Tibial nerve (tissue), 3 donors: ENCODE measurements at regions not wholly inside any gene's neighbourhood (a gene's known extent, or its start where the extent isn't known, plus 50 kb on each side); places are given as distances from the start of the nearest gene placed in this dataset.

Experiments used
- POLR2A ChIP-seq, 2 donors: fragments of 450-650 bp; IDR thresholded peaks; one replicate each; pipeline ENCODE4 v1.6.1; 2017; ENCODE audit warnings: antibody characterized with exemption in 2 of 2, mild to moderate bottlenecking in 2 of 2, moderate library complexity in 2 of 2
- TF ChIP-seq, protein P1 (sequence below), 5 experiments: fragments of 200-600 bp in 3 of 5; fragments of 450-650 bp in 2 of 5; sonication (generic) in 3 of 5; IDR thresholded peaks; one replicate each; pipeline ENCODE4 v1.5.1; 2016 to 2019; ENCODE audit warnings: antibody characterized with exemption in 5 of 5, mild to moderate bottlenecking in 3 of 5, moderate library complexity in 2 of 5

DNA sequence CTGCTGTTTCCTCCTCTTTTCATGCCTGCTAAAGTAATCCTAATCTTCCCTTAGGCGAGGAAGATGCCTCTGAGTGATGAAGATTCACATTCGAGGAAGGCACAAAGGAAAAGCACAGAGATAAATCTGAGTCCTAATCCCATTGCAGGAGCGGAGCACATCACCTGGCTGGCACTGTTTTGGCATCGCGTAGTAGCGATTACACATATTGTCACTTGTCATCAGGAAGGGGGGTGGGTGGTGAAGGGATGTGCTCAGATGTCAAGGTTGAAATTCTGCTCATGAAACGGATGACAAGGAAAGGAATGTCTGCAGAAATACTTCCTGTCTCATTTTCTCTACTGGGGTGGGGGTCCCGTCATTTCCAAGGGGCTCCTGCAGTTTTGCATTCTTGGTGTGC, 363.1 kb upstream of the EEF2KMT start:
- TF ChIP-seq, protein P1, sequence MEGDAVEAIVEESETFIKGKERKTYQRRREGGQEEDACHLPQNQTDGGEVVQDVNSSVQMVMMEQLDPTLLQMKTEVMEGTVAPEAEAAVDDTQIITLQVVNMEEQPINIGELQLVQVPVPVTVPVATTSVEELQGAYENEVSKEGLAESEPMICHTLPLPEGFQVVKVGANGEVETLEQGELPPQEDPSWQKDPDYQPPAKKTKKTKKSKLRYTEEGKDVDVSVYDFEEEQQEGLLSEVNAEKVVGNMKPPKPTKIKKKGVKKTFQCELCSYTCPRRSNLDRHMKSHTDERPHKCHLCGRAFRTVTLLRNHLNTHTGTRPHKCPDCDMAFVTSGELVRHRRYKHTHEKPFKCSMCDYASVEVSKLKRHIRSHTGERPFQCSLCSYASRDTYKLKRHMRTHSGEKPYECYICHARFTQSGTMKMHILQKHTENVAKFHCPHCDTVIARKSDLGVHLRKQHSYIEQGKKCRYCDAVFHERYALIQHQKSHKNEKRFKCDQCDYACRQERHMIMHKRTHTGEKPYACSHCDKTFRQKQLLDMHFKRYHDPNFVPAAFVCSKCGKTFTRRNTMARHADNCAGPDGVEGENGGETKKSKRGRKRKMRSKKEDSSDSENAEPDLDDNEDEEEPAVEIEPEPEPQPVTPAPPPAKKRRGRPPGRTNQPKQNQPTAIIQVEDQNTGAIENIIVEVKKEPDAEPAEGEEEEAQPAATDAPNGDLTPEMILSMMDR (IDR thresholded peaks at IDR 0.05): no peak
- no peak for TF ChIP-seq POLR2A (IDR thresholded peaks at IDR 0.05)
